ENCODE measurements at regions not wholly inside any gene's neighbourhood (a gene's known extent, or its start where the extent isn't known, plus 50 kb on each side); places are given as distances from the start of the nearest gene placed in this dataset.

DNA sequence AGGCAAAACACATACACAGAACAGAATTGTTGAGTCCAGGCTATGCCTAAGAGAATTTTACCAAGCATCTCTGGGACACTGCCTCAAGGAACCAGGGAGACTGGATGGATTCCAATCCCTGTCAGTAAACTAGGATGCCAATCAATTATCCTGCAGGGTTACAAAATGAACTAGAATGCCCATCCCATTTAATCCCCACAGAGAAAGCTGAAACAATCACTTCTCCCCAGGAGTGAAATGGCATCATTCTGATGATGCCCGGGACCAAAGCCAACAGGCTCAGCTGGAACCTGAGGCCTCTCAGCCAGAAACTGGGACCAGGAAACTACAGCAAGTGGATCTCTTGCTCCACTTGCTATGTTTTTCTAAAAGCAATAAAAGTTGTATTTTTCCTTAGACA lies 130.0 kb upstream of the TJP1 start:
- DNase-seq (ENCODE audit: low read depth), result no peak

DNA sequence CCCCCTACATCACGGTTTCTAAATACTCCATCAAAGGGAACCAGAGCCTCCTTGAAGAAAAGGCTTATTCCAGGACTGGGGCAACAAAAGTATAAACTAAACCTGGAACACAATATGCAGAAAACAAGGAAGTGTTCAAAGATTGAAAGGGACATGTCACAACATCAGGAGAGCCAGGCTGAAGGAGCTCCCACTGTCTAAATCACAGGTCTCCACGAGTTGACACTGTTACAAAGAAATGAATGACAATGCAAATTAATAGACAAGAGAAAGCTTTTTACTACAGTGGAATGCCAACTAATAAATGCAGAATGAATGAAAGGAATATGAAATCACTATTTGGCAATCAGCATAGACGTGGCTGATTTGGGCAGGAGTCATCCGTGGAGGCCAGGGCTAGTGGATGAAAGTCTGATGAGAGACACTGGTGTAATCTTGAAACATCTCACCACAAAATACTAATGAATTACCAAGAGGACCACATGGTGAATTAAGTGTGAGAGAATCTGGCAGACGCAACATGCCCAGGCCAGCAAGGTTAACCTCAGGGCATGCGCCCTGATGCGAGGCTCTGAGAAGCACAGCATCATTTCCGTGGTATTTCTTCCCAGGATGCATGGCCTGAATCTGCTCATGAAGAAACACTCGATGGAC lies 123.8 kb upstream of the TJP1 start:
- DNase-seq (ENCODE audit: low read depth), result no peak

DNA sequence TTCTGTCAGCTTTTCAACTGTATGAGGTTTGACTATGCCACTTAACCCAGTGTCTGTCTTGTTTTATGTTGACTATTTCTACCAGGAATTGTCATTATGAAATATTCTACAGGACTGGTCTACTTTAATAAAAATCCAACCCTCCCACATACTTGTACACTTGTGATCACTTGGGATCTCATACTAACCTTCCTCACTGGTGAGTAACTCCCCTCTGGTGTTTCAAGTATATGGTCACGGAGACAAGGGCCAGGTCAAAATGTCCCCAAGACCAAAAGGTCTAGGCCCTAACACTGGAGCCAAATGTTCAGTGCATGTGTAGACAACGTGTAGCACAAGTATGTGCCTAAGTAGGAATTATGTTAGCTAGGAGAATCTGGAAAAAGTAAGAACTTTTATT lies 122.7 kb upstream of the TJP1 start:
- DNase-seq (ENCODE audit: low read depth), result no peak

DNA sequence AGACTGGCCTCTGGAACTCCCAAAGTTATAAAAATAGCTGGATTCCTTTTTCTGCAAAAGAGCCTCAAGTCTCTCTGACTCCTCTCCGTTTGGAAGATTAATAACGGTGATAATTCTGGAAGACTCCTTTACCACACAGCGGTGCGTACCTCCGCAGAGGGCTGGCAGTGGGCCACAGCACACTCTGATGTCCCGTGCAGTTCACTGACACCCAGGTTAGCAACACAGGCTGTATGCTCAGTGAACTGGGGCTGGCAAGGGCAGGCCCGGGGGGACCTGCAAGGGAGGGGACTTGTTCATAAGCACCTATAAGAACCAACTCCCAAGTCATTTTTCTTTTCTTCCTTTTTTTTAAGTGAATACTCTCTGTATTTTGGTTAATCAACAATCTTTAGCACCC lies 120.3 kb upstream of the TJP1 start:
- DNase-seq (ENCODE audit: low read depth), result no peak

DNA sequence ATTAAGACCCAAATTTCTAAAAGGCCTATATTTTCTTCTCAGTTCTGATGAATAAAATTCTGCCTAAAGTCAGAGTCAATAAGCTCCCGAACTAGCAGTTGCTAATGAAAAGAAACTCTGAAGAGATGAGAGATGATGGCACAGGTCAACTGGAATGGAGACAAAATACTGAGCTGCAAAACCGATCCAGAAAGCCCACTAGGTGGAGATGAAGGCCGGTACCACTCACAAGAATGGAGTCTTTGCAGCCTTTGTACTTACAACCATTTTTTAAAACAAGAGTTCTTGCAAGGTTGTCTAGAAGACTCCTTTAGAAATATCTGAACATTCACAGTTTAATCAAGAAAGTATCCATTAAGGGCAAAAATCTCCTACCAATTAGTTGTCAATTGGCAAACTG lies 119.9 kb upstream of the TJP1 start:
- no peak for DNase-seq (ENCODE audit: low read depth)

DNA sequence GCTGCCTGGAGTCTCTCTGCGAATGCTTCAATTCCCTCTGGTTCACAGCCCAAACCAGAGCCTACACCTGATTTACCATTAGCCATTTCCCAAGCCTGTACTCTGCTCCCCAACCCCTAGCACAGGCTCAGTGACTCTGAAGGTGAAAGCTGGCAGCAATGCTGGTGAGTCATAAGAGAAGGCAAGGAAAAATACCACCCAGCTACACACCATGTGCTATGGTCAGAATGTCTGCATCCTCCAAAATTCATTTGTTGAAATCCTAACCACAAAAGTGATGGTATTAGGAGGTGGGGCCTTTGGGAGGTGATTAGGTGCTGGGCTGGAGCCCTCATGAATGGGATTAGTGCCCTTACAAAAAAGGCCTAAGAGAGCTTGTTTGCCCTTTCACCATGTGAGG lies 117.1 kb upstream of the TJP1 start:
- DNase-seq (ENCODE audit: low read depth), result no peak

DNA sequence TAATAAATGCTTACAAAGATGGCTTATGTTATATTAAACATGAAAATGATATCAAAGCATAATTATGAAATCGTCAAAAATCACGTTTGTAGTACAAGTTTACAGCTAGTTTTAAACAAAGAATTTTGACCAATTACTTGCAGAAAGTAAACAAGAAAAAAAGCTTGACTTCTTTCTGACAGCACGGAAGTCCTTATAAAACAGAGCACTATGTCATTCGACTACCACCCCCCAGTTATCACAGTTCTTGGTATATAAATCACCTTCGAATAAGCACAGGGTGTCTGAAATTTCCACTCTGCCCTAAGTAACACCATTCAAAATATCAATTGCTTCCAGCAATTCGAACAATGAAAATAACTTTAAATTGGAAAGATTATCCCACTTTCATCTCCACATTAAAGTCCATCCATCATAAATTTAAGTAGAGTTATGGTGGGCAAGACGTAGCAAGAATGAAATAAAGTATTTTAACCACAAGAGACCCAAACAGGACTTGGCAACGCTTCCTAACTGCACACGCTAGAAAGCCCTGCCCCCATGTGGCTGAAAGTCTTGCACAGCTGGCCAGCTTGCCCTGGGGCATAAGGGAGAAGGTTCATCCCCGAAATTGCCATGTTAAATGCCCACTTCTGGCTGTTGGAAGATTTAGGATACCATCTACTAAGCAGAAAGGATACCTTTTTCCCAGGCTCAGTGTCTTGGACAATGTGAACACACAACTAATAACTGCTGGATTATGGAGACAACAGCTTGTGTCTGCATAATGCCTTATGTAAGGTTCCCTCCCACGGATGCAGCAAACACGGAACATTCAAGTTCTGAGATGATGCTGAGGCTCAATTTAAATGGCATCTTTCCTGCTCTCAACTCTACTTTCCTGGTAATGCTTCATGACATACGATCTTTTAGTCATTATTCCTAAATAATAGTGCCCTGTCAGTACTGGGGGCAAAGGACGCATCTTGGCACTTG lies 116.4 kb upstream of the TJP1 start:
- DNase-seq (ENCODE audit: low read depth), result no peak

DNA sequence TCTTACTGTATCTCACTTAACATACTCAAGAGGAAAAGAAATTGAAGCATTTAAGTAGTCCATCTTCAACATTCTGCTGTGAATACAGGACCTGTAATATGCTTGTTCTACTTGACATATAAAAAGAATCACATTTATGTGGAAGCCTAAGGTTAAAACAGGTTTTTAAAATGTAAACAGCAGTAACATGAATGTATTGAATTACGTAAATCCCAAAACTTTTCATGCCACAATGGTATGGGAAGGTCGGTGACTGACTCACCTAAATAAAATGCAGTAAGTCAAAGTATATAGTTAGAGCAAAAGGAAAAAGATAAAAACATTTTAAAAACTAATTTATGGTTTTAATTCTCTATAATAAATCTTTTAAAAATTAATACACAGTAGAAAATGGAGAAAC lies 115.7 kb upstream of the TJP1 start:
- DNase-seq (ENCODE audit: low read depth), result no peak

DNA sequence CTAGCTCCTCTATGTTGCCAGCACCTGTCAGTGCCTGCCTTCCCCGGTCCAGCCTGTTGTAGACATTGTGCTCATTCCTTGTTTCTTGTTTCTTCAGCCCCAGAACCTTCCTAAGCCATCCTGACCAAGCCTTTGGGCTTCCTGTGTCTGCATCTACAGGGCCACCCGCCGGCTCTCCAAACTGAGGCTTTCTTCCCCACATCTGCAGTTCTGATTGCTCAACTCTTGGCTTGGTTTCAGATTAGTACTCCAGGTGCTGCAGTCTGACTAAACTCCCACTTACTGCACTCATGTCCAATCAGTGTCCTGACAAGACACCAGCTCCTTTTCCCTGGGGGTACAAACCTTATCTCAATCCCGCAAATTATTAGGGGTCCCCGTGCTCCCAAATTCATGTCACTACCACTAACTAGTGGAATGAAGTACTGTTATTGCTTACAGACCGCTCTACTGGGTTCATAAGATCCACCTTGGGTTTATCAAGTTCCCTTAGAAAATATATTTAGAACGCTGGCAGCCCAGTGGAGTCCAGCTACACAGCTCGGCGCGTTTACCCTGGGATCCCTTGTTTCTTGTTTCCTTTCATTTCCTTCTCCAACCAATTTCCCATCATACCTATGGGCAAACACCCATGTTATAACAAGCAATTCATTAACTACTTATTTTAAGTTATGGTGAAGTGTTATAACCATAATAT lies 114.2 kb upstream of the TJP1 start:
- DNase-seq (ENCODE audit: low read depth), result no peak

DNA sequence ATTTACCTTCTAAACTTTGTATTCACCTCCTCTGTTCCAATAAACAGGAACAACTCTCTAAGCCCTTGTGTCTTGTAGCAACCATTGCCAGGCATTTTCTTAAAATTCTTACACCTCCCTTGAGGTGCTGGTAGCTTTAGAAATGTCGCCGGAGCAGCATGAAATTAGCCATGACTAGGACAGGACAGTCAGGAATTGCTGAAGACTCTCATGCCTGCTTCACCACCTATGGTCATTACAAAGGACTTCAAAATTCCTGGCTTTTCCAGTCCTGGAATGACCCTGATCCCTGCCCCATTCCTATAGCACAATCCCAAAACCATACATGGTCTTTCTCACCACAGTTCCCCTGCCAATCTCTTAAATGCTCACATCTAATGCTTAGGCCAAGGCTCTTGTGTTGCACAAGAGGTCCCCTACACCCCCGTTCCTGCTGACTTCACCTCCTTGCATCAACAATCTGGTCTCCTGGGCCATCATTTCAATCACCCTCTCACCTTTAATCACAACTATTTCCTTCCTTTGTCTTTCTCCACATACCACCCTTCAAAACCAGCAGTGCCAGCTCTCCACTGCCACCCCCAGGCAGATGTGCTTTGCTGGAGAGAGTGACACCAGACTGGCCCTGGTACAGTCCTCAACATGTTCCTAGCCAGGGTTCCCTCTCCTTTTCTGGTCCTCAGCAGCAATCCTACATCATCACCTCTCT lies 113.2 kb upstream of the TJP1 start:
- no peak for DNase-seq (ENCODE audit: low read depth)

DNA sequence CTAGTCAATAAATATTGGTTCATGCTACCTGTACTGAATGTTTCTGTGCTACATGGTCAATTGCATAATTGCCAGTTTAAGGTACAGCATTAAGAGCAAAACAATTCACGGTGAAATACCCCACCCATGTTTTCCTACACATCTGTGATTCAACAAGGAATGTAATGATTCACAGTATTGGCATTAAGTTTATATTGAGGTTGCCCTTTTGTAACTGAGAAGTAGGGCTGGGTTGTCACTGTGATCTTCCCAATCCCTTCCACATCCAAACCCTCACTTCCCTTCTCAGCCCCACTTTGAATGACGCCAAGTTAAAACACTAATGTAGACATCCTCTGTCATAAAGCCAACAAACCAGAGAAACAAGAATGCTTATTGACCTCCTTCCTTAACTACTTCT lies 112.0 kb upstream of the TJP1 start:
- no peak for DNase-seq (ENCODE audit: low read depth)

DNA sequence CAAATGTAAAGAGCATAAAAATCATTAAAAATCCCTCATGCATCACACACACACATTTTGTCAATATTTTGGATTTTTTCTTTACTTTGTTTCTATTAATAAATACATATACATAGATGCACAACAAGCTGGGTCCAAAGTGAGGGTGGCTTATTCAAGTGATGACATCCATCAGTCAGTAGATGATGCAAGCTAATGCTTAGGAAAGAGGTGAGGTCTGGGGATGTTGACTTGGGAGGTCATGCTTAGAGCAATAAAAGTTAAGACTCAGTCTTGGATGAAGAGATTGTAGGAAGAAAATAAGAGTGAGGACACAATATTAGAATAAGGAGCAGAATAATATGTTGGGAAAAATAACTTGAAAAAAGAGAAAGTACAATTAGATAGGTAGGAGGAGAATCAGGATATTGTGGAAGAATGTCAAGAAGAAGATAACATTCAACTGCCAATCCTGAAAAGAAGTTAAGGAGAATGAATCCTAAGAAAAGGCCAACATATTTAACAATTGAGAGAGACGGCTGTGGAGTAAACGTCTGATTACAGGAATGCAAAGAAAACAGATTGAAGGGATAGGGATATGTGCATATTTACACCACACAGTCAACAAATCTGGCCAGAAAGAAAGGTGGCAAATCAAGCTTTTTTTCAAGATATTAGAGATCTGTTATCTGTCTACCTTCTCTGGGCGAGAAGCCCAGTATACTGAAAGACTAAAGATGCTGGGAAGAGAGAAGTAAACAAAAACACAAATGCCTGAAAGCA lies 111.0 kb upstream of the TJP1 start:
- DNase-seq (ENCODE audit: low read depth), result no peak

DNA sequence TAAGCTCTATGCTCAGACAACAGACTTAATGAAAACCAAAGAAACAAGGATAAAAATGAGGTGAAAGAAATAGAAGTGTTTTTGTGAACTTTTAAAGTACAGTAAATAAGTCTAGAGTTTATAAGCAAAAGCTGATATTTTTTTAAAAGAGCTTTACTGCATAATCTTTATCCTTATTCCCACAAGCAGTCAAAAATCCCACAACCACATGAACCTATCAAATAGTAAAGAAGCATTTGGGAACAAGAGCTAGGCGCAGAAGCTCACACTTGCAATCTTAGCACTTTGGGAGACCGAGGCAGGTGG lies 103.8 kb upstream of the TJP1 start:
- DNase-seq (ENCODE audit: low read depth), result no peak

DNA sequence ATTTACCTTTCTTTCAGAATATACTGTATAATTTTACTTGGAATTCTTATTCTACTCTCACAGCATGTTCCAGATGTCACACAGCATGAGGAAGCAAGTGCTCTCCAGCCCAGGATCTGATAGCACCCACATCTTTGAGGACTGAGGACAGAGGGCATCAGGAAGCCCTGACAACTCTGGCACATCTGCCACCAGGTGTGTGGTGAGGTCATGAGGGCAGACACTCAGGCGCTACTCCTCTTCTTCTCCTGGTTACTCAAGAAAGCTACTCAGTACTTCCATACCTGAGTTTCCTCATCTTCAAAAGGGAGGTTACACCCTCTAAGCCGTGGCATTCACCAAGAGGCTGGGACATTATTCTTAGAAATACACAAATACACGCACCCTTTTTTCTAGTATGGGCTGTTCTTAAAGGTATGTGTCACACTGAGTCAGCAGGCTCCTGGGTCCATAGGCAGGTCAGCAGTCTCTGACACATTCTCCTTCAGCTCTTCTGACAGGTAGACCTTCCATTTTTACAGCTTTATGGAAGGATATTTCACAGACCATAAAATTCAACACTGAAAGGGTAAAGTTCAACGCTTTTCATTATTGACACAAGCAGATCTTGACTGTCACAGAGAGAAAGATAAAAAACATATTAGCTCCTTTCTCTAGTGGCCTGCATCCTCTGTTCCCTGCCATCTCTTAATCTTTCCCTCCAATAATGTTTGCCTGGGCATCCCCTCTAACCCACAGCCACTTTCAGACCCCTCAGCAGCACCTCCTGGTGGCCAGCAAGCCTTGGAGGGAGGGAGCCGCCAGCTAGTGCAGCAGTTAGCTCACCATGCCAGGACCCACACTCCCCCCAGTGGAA lies 103.2 kb upstream of the TJP1 start:
- peak; percentile 8 for DNase-seq (ENCODE audit: low read depth)

DNA sequence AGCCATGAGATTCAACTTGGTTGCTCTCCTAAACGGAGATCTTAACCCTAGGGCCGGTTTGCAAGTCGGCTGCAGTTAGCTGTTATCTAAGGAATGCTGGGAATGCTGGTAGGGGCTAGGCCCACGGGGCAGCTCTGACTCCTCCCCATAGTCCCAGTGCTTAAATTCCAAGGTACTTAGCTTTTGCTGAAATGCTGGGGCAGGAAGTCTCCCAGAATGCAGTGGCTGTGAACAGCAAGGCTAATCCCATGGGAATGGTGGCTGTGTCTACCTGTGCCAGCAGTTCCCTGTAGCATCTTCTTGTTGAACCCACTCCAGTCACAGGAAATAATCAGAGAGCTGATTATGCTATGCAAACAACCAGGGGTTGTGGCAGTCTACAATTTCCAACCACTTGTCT lies 102.5 kb upstream of the TJP1 start:
- DNase-seq (ENCODE audit: low read depth), result no peak

DNA sequence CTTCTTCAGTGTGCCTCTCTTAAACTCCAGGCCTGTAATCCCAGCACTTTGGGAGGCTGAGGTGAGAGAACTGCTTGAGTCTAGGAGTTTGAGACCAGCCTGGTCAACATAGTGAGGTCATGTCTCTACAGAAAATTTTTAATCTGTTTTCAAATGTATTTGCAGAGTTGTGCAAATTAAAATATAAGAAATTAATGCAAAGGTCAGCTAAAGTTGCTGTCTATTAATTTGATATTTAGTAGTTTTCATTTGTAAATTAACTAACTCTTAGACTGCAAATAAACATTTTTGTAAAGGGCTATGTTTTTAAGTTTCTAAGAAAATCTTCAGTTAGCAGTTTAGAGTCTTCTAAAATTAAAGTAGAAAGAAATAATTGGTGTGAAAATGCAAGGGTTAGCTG lies 99.9 kb upstream of the TJP1 start:
- no peak for DNase-seq (ENCODE audit: low read depth)

DNA sequence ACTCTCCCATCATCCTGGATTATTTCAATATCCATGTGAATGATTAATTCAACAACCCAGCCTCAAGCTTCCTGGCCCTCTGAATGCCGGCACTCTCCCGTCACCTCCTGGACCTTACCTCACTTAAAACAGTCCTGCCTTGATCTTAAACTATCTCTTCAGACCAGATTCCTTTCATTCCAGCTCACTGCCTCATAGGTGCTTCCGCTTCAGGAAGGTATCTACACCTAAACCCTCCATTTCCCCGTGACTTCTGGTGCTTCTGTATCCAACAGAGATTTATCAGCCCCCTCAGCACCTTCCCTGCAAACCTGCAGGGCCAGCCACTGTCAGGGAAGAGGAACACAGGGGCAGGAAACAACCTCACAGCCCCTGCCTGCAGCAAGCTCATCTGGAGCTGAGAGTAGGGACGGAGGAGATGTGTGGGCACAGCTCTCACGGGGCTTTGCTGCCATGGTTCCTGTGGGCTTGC lies 98.9 kb upstream of the TJP1 start:
- no peak for DNase-seq (ENCODE audit: low read depth)

DNA sequence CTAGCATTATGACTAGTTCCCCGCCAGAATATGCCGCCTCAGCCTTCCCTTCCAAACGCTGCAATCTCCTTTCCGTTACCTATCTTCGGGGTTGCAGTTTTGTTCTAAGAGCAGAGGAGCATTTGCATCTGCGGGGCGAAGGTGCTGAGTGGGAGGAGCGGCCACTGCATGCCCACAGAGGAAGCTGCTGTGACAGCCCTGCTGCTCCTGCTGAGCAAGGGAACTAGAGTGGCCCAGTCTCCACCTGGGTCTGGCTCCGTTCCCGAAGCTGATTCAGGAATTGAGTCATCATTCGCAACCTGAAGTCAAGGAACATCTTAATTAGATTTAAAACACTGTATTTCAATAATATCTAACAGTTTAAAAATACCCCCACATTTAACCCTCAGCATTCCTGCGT lies 98.2 kb upstream of the TJP1 start:
- no peak for DNase-seq (ENCODE audit: low read depth)

DNA sequence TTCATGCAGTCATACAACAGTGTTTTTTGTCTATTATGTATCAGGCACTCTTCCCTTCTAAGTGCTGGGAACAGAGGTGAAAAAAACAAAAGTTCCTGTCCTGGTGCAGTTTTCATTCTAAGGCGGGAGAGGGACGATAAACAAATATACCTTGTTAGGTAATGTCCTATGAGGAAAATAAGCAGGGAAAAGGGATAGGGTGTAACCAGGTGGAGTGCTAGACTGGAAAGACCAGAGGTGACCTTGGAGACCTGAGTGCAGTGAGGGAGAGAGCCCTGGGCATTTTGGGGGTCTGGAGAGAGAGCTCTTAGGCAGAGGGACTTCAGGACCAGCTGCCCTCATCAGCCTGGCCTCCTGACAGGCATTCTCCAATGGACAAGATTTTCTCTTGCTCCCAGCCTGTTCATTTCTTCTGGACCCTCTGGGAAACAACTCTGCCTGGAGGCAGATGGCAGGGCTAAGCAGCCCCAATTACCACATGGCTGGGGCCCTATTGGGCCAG lies 97.2 kb upstream of the TJP1 start:
- DNase-seq (ENCODE audit: low read depth), result no peak

Measured in activated T-cell treated with anti-CD3 and anti-CD28 coated beads for 1 hour (primary cell).